ENCODE measurements at regions not wholly inside any gene's neighbourhood (a gene's known extent, or its start where the extent isn't known, plus 50 kb on each side); places are given as distances from the start of the nearest gene placed in this dataset.
A peak's percentile ranks its signal among the peaks of the same experiment; 100 is the strongest.

GRCh38 chr4:27316176-27316575 lies 455.5 kb downstream of the STIM2 start:
- H3K4me1 ChIP-seq (ENCODE audit: control insufficient read depth, extremely low read depth, insufficient read depth, low read length), result no peaks in the 10 kb centered on the region
- TF ChIP-seq, protein P1, sequence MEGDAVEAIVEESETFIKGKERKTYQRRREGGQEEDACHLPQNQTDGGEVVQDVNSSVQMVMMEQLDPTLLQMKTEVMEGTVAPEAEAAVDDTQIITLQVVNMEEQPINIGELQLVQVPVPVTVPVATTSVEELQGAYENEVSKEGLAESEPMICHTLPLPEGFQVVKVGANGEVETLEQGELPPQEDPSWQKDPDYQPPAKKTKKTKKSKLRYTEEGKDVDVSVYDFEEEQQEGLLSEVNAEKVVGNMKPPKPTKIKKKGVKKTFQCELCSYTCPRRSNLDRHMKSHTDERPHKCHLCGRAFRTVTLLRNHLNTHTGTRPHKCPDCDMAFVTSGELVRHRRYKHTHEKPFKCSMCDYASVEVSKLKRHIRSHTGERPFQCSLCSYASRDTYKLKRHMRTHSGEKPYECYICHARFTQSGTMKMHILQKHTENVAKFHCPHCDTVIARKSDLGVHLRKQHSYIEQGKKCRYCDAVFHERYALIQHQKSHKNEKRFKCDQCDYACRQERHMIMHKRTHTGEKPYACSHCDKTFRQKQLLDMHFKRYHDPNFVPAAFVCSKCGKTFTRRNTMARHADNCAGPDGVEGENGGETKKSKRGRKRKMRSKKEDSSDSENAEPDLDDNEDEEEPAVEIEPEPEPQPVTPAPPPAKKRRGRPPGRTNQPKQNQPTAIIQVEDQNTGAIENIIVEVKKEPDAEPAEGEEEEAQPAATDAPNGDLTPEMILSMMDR (conservative IDR thresholded peaks at IDR 0.05 in 1 of 2, IDR thresholded peaks at IDR 0.05 in 1 of 2; ENCODE audit: low read depth in 1 of 2, low read length in 2 of 2), result no peak
- TF ChIP-seq EZH2 (IDR thresholded peaks at IDR 0.05; ENCODE audit: low read length, missing control alignments), result no peak
- no peaks in the 10 kb centered on the region for H3K79me2 ChIP-seq (ENCODE audit: control insufficient read depth, insufficient read depth, low read length)
- H2AFZ ChIP-seq (ENCODE audit: low read length), result no peak overlapping the region
- H3K4me3 ChIP-seq (replicated peaks in 1 of 4; ENCODE audit: control extremely low read depth in 1 of 4, insufficient read depth in 1 of 4, low read depth in 3 of 4, low read length in 4 of 4), result no peak overlapping the region
- H3K9me3 ChIP-seq (ENCODE audit: control insufficient read depth, insufficient read depth, low read depth, low read length), result no peaks in the 10 kb centered on the region
- H3K27ac ChIP-seq (ENCODE audit: insufficient read depth, low read length), result no peak overlapping the region
- H3K9ac ChIP-seq (ENCODE audit: insufficient read depth, low read length), result no peak overlapping the region
- no peak for DNase-seq (ENCODE audit: low read depth in 2 of 2)
- H3K4me2 ChIP-seq (ENCODE audit: extremely low read depth, insufficient read depth, low read length), result no peak overlapping the region
- no peaks in the 10 kb centered on the region for H3K27me3 ChIP-seq (ENCODE audit: control insufficient read depth, insufficient read depth, low read length)
- H4K20me1 ChIP-seq (ENCODE audit: control insufficient read depth, extremely low read depth, insufficient read depth, low read length), result no peaks in the 10 kb centered on the region
- H3K36me3 ChIP-seq (ENCODE audit: control insufficient read depth, insufficient read depth, low read length), result no peaks in the 10 kb centered on the region

GRCh38 chr4:27318740-27319139 lies 458.1 kb downstream of the STIM2 start:
- Histone ChIP-seq H3K4me2 (ENCODE audit: extremely low read depth, insufficient read depth, low read length) (no peak overlapping the region), H3K9ac (ENCODE audit: insufficient read depth, low read length) (no peak overlapping the region), H3K27me3 (ENCODE audit: control insufficient read depth, insufficient read depth, low read length) (no peaks in the 10 kb centered on the region), H4K20me1 (ENCODE audit: control insufficient read depth, extremely low read depth, insufficient read depth, low read length) (no peaks in the 10 kb centered on the region), H3K4me3 (replicated peaks in 1 of 4; ENCODE audit: control extremely low read depth in 1 of 4, insufficient read depth in 1 of 4, low read depth in 3 of 4, low read length in 4 of 4) (no peak overlapping the region), H3K4me1 (ENCODE audit: control insufficient read depth, extremely low read depth, insufficient read depth, low read length) (no peaks in the 10 kb centered on the region), H2AFZ (ENCODE audit: low read length) (no peak overlapping the region), H3K79me2 (ENCODE audit: control insufficient read depth, insufficient read depth, low read length) (no peaks in the 10 kb centered on the region), H3K27ac (ENCODE audit: insufficient read depth, low read length) (no peak overlapping the region), H3K36me3 (ENCODE audit: control insufficient read depth, insufficient read depth, low read length) (no peaks in the 10 kb centered on the region), H3K9me3 (ENCODE audit: control insufficient read depth, insufficient read depth, low read depth, low read length) (no peaks in the 10 kb centered on the region)
- TF ChIP-seq, protein P1 (conservative IDR thresholded peaks at IDR 0.05 in 1 of 2, IDR thresholded peaks at IDR 0.05 in 1 of 2; ENCODE audit: low read depth in 1 of 2, low read length in 2 of 2), result peak; percentile 24
- TF ChIP-seq EZH2 (IDR thresholded peaks at IDR 0.05; ENCODE audit: low read length, missing control alignments), result no peak
- peak in 1 of 2 donors; percentile 12 for DNase-seq (ENCODE audit: low read depth in 2 of 2)

- Histone ChIP-seq H3K4me3 (replicated peaks in 1 of 4; ENCODE audit: control extremely low read depth in 1 of 4, insufficient read depth in 1 of 4, low read depth in 3 of 4, low read length in 4 of 4) (no peak overlapping the region), H3K4me2 (ENCODE audit: extremely low read depth, insufficient read depth, low read length) (no peak overlapping the region), H3K27me3 (ENCODE audit: control insufficient read depth, insufficient read depth, low read length) (no peaks in the 10 kb centered on the region), H3K9me3 (ENCODE audit: control insufficient read depth, insufficient read depth, low read depth, low read length) (no peaks in the 10 kb centered on the region), H3K9ac (ENCODE audit: insufficient read depth, low read length) (no peak overlapping the region), H3K4me1 (ENCODE audit: control insufficient read depth, extremely low read depth, insufficient read depth, low read length) (no peaks in the 10 kb centered on the region), H4K20me1 (ENCODE audit: control insufficient read depth, extremely low read depth, insufficient read depth, low read length) (no peaks in the 10 kb centered on the region), H3K27ac (ENCODE audit: insufficient read depth, low read length) (no peak overlapping the region), H3K79me2 (ENCODE audit: control insufficient read depth, insufficient read depth, low read length) (no peaks in the 10 kb centered on the region), H2AFZ (ENCODE audit: low read length) (no peak overlapping the region), H3K36me3 (ENCODE audit: control insufficient read depth, insufficient read depth, low read length) (no peaks in the 10 kb centered on the region)
- TF ChIP-seq EZH2 (IDR thresholded peaks at IDR 0.05; ENCODE audit: low read length, missing control alignments), result no peak
- TF ChIP-seq, protein P1 (conservative IDR thresholded peaks at IDR 0.05 in 1 of 2, IDR thresholded peaks at IDR 0.05 in 1 of 2; ENCODE audit: low read depth in 1 of 2, low read length in 2 of 2), result no peak
- no peak for DNase-seq (ENCODE audit: low read depth in 2 of 2)
Observed at GRCh38 chr4:27326991-27327390, 466.4 kb downstream of the STIM2 start.

All from fibroblast of lung (primary cell).